GM21360 (cell line): ENCODE measurements at regions not wholly inside any gene's neighbourhood (a gene's known extent, or its start where the extent isn't known, plus 50 kb on each side); places are given as distances from the start of the nearest gene placed in this dataset.

ENCODE experiments used
- ATAC-seq: cut with Tn5 transposase; IDR thresholded peaks from one replicate; pipeline ENCODE4 v1.9.1; 2021; ENCODE audit warnings: mild to moderate bottlenecking, moderate library complexity; ENCODE audit not compliant: unreplicated experiment

DNA sequence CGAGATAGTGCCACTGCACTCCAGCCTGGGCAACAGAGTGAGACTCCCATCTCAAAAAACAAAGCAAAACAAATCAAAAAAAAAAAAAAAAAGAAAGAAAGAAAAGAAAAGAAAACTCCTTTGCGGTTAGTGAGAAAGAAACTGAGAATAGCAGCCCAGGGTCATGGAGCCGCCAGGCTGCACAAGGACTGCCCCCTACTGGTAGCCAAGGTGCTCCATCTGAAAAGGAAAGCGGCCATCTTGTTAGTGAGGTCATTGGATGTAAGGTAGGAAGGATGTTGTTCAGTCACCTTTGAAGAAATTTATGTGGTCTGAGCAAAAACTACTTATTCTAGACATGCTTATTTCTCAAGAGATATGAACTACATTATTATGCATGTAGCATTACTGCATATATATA is 660.6 kb upstream of the TENM3 start:
- ATAC-seq = no peak

DNA sequence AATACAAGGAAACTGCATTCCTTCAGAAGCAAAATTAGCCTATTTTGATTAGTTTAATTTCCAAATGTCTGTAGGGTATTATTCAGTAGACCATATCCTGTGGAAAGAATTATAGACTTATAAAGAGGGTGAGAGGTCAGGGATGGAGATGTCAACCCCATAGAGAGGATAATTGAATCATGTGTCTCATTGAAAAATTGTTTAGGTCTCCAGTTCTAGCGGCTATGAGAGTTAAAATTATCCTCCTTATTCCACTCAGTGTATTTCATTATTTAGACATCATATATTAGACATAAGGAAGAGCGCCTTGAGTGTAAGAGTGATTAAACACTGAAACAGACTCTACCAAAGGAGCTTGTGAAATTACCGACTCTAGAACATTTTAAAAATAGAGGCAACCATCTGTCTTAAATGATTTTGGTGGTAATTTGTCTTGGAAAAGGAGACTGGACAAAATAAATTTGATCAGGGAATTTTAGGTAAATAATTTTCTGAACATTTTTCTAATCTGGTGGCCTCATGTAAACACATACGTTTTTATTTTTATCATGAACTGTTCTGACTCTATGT is 654.4 kb upstream of the TENM3 start:
- no peak for ATAC-seq

- ATAC-seq = no peak
Observed at GRCh38 chr4:181592221-181592745, 650.9 kb upstream of the TENM3 start.

DNA sequence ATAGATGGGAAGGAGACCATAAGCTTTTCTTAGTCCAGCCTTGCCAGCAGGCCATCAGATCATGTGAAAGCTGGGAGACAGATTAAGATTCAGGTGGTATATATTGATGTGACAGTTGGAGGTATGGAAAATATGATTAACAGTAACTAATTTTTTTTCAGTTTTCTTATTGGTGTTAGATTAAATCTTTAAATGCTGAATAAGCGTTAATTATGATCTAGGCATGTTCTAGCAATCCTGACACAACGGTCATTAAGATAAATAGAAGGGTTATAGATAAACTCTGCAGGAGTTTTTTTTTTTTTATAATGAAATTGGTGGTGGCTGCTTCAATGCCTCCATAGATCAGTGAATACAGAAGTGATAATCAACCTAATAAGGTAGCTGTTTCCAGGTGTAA is 649.5 kb upstream of the TENM3 start:
- ATAC-seq = no peak

DNA sequence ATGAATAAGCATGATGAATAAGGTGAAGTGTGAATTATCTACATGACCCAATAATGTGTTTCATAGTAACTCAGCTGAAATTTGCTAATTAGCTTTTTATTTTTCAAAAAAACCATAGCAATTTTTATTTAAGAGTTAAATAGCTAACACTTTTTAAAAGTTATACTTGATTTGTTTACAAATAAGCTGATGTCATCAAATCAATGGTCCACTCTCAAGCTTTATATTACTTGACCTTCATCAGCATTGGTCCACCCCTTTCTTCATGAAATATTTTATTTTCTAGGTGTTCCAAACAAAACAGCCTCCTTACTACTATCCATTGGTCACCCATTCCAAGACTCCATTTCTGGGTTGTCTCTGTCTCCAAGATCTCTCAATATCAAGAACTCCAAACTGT is 649.0 kb upstream of the TENM3 start:
- ATAC-seq = no peak

GRCh38 chr4:181595716-181596115 is 647.5 kb upstream of the TENM3 start:
- ATAC-seq = no peak

DNA sequence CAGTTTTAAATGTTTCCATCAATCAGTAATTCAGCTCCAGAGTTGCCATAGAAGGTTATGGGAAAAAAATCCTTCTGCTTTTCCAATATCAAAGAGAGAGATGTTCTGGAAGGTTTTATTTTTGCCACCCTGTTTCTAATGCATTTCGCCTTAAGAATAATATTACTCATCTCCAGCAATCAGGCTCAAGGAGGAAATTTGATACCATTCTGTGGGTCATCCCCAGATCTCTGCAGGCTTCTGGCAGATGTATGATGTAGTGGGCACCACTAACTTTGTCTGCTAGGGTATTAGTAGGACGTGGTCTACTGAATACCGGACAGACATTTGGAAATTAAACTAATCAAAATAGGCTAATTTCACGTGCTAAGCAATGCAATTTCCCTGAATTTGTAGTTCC is 645.4 kb upstream of the TENM3 start:
- ATAC-seq = no peak

- ATAC-seq = no peak
Observed at GRCh38 chr4:181599134-181599533, 644.1 kb upstream of the TENM3 start.

DNA sequence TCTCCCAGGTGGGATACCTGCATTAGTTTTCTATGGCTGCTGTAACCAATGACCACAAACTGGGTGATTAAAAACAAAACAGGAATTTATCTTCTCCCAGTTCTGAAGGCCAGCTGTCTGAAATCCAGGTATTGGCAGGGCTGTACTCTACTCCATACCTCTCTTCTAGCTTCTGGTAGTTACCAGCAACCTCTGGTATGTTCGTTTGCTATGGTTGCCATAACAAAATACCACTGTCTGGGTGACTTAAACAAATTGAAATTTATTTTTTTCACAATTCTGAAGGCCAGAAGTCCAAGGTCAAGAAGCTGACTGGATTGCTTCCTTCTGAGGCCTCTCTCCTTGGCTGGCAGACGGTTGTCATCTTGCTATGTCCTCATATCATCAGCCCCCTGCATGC is 642.1 kb upstream of the TENM3 start:
- ATAC-seq = no peak

- ATAC-seq = no peak
Observed at GRCh38 chr4:181604546-181604945, 638.7 kb upstream of the TENM3 start.

DNA sequence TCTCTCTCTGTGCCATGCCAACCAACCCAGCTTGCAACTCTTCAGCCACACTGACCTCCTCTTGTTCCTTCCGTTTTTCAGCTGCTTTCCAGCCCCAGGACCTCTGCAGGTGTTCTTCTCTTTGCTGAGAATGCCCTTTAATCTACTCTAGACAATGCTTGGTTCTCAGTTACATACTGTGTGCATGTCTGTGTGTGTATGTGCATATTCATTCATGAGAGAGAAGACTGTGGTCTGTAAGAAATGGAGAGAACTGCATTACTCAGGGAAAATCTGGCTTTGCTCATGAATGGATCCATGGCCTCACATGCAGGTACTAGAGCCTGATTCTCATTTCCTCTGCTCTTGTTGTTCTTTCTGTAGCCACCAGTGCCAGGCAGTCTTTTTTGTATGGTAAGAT is 636.9 kb upstream of the TENM3 start:
- no peak for ATAC-seq

DNA sequence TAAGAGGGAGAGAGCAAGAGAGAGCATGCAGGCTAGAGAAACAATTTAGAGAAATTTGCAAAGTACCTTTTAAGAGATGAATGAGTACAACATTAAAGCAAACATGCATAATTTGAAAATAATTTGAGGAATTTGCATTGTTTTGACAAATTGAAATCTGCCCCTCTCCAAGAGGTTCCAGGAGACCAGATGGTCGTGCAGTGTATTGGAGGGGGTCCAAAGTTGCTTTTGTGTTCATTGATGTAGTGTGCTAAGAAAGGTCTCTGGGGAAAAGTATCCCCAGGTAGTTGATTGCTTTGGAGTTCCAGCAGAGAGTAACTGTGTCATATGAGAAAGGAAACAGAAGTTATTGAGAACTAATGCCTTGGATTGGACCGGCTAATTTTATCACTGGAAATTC is 635.0 kb upstream of the TENM3 start:
- no peak for ATAC-seq

GRCh38 chr4:181611033-181611711 is 632.0 kb upstream of the TENM3 start:
- ATAC-seq = no peak

GRCh38 chr4:181611946-181612600 is 631.1 kb upstream of the TENM3 start:
- ATAC-seq = no peak

GRCh38 chr4:181613200-181613599 is 630.0 kb upstream of the TENM3 start:
- ATAC-seq = no peak

DNA sequence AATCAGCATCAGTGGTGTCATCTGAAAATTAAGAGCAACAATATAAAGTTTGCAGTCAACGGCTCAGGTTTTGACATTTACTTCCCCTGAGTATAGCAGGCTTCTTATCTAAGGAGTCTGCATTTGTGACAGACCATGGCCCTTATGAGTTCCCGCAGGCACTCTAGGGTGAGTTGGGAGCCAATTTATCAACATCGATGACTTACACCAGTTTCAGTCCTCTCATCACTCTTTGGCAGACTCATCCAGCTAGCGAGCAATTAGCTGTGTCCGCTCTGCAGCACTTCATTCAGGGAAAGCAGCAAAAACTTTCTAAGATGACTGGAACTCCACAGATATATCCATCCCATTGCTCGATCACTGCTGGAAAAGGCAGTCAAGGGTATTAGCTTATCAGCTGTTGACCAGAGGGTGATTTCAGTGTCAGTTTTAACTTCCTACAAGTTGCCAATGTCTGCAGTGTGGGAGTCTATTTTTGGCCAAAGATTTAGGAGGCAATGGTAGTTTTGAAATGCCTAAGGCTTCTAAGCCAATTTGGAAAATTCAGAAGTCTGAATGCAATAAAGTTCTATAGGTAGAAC is 625.1 kb upstream of the TENM3 start:
- ATAC-seq = no peak

GRCh38 chr4:181618896-181619295 is 624.3 kb upstream of the TENM3 start:
- ATAC-seq = no peak

DNA sequence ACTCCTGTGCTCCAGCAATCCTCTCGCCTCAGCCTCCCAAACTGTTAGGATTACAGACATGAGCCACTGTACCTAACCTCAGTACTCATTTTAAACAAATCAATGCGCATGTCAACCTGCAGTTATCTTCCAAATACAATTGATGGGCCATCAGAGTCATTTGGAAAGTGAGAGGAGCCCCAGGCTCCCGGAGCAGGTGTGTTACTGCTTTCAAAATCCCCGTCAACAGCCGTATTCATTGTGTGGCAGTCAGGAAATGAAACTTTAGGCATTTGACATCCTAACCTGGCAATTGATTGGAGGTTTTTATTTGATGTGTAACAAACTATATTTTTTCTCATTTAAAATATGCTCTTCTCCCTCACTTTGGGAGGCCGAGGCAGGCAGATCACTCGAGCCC is 623.6 kb upstream of the TENM3 start:
- ATAC-seq = no peak

- no peak for ATAC-seq
Observed at GRCh38 chr4:181637186-181638105, 605.8 kb upstream of the TENM3 start.

GRCh38 chr4:181643466-181643865 is 599.7 kb upstream of the TENM3 start:
- no peak for ATAC-seq

GRCh38 chr4:181645489-181645888 is 597.7 kb upstream of the TENM3 start:
- ATAC-seq = no peak
